NCI-H2107 (cell line): ENCODE measurements at regions not wholly inside any gene's neighbourhood (a gene's known extent, or its start where the extent isn't known, plus 50 kb on each side); places are given as distances from the start of the nearest gene placed in this dataset.

Experiments used
- DNase-seq: peaks from one replicate; lab custom pipeline; 2025; lab: John Stamatoyannopoulos, UW

DNA sequence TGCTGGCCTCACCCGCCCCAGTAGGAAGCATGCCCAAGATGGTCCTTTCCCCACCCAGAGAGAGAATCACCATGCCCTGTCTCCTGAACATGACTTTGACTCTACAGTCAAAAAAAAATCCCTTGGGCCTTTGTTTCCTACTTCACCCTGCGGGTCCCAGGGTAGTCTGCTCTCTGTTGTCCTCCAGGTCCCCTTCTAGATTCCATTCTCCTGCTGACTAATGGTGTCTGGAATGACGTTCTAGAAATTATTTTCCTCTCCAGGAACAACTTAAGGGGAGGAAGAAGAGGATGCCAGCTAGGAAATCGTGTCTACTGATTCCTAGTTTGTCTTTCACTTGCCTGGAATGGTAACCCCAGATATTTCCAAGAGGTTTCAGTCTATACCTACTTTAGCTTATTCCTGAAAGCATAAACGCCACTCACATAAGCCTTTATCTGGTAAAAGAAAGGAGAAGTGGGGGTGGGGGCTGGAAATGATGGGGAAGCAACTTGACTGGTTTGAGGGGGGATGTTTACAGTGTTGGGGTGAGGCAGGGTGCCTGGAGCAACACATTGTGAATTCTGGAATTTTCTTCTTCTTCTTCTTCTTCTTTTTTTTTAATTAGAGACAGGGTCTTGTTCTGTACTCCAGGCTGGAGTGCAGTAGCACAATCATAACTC is 93.9 kb downstream of the SNX18 start:
- DNase-seq = no peak

DNA sequence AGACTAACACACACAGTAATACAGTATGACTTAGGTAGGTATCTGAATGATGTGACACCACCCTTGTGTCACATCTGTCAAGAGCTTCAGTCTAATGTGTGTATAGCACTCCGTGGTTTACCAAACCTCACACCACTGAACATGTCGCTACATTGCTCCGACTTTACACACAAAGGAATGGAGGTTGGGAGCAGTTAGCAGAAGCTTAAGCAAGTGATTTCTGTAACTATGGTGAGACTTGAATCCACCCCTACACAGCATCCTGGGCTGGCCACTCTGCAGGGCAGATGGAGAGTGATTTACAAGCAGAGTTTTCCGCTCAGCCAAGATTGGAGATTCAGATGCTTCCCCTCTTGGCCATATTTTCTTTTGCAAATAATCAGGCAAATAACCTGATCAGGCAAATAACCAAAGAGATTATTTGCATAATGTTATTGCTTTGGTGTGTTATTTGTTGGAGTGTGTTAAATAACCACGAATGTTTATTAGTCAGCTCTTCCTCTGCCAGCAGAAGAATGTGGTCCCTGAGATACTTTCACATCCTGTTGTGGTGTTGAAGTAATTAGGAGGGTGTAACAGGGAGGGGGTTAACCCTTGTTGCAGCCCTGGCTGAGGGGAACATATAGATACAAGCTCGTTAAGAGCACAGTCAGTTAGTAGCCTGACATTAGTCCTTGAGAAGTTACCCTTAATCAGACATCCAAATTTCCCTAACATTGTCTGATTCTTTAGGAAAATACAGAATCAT is 92.8 kb downstream of the SNX18 start:
- no peak for DNase-seq

DNA sequence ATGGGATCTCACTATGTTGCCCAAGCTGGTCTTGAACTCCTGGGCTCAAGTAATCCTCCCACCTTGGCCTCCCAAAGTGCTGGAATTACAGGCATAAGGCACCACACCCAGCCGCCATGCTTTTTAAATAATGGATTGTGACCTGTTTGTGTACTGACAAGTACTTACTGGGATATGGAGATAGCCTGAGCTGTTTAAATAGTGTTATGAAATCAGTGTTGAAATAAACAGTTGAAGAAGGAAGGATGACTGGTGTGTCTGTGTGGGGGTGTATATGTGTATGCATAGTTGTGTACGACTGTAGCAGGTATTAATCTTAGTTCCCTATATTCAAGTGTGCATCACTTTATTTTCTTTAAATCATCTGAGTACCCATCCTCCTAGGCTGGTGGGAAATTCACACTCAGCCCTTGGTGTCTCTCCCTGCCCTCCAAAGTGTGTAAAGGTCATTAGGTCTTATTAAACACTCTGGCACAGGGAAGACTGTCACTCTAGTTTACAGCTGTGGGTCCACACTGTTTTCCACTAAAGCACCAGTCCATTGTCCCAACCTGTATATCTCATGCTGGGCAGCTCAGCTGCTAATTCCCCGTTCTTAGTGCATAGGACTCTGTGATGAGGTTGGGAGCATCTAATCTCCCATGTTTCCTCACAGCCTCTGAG is 91.0 kb downstream of the SNX18 start:
- no peak for DNase-seq

DNA sequence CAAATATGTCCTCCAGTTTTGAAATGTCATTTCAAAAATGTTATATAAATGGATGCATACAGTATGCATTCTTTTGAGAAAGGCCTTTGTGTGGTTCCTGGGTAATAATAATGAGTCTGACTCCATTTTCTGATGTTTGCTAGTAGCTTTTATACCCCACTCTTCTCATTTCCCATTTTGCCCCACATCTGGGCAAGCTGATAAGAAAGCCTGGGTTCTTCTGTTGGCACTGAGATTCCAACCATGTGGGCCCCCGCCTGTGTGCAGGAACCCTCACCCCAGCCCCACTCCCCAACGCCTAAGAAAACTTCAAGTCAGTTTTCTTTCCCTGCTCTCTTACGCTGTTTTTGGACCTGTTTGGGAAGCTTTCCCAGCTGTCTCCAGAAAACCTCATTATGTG is 89.4 kb downstream of the SNX18 start:
- no peak for DNase-seq

DNA sequence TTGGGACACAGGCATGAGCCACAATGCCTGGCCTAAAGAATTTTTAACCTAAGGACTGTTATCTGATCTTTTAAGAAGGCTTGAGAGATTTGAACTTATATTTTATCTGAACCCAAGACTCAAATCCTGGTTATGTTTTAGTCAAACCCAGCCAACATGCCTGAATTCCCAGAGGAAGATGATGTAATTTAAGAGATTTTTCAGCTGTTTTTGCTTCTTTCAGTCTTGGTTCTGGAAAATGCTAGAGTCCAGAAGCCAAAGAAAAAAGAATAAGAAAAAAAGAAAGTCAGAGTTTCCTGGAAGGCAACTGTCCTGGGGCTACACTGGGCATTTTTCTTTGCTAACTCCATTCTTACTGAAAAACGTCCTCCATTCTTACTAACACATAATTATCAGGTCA is 85.8 kb downstream of the SNX18 start:
- DNase-seq = no peak

DNA sequence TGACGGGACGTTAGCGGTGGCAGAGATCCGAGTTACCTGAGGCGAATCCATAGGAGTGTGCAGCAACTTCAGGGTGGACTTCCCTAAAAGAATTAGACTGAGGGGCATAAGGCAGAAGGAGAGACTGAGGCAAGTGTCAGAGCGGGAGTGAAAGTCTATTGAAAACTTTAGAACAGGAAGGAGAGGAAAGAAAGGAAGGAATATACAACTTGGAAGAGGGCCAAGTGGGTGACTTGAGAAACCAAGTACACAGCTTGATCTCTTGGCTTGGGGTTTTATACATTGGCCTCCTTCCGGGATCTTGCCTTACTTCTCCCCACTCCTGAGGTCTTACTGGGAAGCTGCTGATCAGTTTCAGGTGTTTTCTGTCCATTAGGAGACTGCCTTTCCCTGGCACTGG is 84.9 kb downstream of the SNX18 start:
- DNase-seq = no peak

DNA sequence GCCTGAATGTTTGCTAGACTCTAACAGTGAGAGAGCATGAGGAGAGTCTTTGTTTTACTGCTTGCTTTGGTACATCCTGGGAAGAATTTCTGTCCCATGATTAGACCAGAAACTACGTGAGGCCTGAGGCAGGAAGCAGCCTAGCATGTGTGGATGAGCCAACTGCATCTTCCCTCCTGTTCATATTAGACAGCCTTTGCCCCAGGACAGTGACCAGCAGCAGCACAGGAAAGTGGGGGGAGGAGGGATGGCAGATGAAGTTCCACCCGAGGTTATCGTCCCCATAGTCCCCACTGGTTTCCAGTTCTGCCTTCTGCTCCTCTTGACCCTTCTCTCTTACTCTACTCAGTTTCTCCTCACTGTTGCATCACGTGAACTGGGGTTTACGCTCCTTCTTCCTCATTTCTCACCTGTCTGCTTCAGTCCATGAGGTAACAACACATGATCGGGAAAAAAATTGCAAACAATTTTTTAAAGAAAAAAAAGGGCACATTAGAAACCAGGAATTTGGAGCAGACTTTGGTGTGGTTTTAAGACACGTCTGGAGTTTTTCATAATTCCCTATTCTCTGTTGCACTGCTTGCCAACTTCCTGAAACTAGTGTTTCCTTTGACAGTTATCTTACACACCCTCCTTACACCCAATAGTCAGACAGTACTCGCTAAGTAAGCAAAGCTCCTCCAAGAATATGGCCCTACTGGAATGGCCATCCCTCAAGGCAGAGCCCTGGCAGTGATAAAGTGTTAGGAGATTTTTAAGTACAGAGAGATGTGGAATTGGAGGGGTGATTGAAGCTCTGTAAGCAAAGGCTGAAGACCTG is 84.1 kb downstream of the SNX18 start:
- DNase-seq = no peak
